Neural crest cell (in vitro differentiated cells): ENCODE measurements at regions not wholly inside any gene's neighbourhood (a gene's known extent, or its start where the extent isn't known, plus 50 kb on each side); places are given as distances from the start of the nearest gene placed in this dataset.

Source experiments
- DNase-seq: peaks from one replicate; pipeline ENCODE4 v3.0.0; 2021; ENCODE audit warnings: low read depth, mixed read lengths, low spot score
- H3K27ac Mint-ChIP-seq: one replicate; pipeline ENCODE4 v1.8.0; 2021; ENCODE audit warnings: mild to moderate bottlenecking, mixed read lengths; ENCODE audit not compliant: unreplicated experiment
- H3K27me3 Mint-ChIP-seq: 2 replicates; pipeline ENCODE4 v1.8.0; 2021; ENCODE audit warnings: low read depth, mild to moderate bottlenecking, mixed read lengths
- H3K36me3 Mint-ChIP-seq: 2 replicates; pipeline ENCODE4 v1.8.0; 2021; ENCODE audit warnings: low read depth, mild to moderate bottlenecking, mixed read lengths
- H3K4me1 Mint-ChIP-seq: 2 replicates; pipeline ENCODE4 v1.8.0; 2021; ENCODE audit warnings: mixed read lengths
- H3K4me3 Mint-ChIP-seq: one replicate; pipeline ENCODE4 v1.8.0; 2021; ENCODE audit warnings: mild to moderate bottlenecking, mixed read lengths
- H3K9me3 Mint-ChIP-seq: 2 replicates; pipeline ENCODE4 v1.8.0; 2021; ENCODE audit warnings: mixed read lengths
- TF ChIP-seq, protein P1 (sequence below): fragments of 200-600 bp; sonication (generic); conservative IDR thresholded peaks from 2 replicates; pipeline ENCODE4 v1.5.0; 2021; ENCODE audit warnings: antibody characterized with exemption, mild to moderate bottlenecking

DNA sequence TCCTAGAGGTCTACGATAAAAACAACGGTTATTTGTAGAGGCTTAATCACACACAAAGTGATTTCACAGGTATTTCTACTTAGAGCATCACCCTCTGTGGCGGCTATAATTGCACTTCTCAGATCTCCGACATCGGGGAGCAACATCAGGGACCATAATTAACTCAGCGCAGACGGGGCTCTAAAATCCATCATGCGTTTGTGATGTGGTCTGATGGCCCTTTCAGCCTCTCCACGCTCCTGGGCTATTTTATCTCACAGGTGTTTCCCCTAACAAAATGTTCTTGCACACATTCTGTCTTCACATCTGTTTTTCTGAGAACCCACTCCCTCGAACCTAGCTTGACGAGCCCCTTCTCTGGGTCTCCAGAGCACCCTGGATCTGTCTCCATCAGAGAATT, 146.3 kb upstream of the DUSP10 start:
- no peak overlapping the region for H3K4me3 Mint-ChIP-seq
- H3K36me3 Mint-ChIP-seq, result no peaks in the 10 kb centered on the region
- no peaks in the 10 kb centered on the region for H3K4me1 Mint-ChIP-seq
- TF ChIP-seq, protein P1, sequence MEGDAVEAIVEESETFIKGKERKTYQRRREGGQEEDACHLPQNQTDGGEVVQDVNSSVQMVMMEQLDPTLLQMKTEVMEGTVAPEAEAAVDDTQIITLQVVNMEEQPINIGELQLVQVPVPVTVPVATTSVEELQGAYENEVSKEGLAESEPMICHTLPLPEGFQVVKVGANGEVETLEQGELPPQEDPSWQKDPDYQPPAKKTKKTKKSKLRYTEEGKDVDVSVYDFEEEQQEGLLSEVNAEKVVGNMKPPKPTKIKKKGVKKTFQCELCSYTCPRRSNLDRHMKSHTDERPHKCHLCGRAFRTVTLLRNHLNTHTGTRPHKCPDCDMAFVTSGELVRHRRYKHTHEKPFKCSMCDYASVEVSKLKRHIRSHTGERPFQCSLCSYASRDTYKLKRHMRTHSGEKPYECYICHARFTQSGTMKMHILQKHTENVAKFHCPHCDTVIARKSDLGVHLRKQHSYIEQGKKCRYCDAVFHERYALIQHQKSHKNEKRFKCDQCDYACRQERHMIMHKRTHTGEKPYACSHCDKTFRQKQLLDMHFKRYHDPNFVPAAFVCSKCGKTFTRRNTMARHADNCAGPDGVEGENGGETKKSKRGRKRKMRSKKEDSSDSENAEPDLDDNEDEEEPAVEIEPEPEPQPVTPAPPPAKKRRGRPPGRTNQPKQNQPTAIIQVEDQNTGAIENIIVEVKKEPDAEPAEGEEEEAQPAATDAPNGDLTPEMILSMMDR, result no peak
- DNase-seq, result no peak
- no peaks in the 10 kb centered on the region for H3K9me3 Mint-ChIP-seq
- H3K27me3 Mint-ChIP-seq, result no peaks in the 10 kb centered on the region
- no peak overlapping the region for H3K27ac Mint-ChIP-seq

DNA sequence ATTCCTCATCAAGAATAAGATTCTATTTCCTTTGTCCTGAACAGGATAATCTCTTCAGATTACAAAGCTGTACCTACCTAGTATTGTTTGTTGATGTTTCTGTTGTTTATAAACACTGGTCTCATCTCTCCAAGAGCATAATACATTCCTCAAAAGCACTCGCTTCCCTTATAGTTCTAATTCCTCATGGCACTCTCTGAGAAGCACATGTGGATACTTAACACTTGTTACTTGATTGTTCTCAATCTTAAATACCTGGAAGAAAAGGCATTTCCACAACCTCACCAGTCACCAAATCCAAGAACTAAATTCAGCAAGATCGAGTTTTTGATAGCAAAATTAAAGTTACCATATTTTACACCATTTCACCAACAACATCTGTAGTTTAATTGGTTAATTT, 145.9 kb upstream of the DUSP10 start:
- TF ChIP-seq, protein P1, result no peak
- DNase-seq, result no peak
- no peaks in the 10 kb centered on the region for H3K27me3 Mint-ChIP-seq
- H3K4me1 Mint-ChIP-seq, result no peaks in the 10 kb centered on the region
- no peaks in the 10 kb centered on the region for H3K9me3 Mint-ChIP-seq
- no peak overlapping the region for H3K27ac Mint-ChIP-seq
- no peaks in the 10 kb centered on the region for H3K36me3 Mint-ChIP-seq
- H3K4me3 Mint-ChIP-seq, result no peak overlapping the region

DNA sequence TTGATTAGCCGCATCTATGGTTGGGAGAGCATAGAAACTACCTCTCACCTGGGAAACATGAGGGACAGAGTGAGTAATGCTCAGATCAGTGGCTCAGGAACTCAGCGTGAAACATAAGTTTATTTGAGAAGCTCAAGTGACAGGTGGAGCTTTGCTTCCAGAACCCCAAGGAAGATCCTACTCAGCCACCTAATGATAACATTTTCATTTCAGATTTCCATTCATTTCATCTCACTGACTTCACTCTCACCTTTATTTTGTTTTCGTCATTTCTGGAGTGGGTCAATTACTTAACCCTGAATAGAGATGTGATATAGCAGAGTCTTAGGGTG, 145.5 kb upstream of the DUSP10 start:
- DNase-seq, result no peak
- Mint-ChIP-seq H3K4me1 (no peaks in the 10 kb centered on the region), H3K27ac (no peak overlapping the region), H3K9me3 (no peaks in the 10 kb centered on the region), H3K27me3 (no peaks in the 10 kb centered on the region), H3K4me3 (no peak overlapping the region), H3K36me3 (no peaks in the 10 kb centered on the region)
- TF ChIP-seq, protein P1, result no peak

DNA sequence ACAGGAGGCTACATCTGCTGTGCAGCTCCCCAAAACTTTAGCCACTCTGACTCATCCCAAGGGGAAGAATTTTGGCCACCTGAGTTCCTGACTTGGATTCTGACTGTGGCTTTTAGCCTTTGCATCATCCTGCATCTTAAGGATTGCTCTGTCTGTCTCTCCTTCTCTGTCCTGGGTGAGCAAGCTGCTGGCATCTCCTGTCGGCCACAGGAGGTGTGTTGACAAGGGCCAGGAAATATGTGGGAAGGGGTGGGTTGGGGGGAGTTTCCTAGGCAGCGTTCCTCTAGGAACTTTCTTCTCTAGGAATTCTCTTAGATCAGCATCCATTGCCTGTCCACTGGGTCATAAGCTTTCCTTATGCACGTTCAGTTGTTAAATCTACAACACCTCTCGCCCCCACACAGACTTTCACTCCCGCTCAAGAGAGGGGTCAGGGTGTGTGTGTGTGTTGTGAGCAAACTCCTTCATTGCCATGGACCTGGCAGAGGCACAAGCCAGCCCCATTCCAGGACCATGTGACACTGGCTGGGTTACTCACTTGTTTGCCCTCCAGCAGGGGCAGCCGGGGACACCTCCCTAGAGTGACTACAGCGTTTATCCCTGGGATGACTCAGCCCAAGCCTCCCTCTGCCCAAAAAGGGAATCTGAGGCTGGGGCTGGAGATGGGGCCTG, 145.0 kb upstream of the DUSP10 start:
- Mint-ChIP-seq H3K4me1 (no peaks in the 10 kb centered on the region), H3K4me3 (no peak overlapping the region), H3K9me3 (no peaks in the 10 kb centered on the region), H3K27me3 (no peaks in the 10 kb centered on the region), H3K36me3 (no peaks in the 10 kb centered on the region), H3K27ac (no peak overlapping the region)
- TF ChIP-seq, protein P1, result no peak
- DNase-seq, result no peak

DNA sequence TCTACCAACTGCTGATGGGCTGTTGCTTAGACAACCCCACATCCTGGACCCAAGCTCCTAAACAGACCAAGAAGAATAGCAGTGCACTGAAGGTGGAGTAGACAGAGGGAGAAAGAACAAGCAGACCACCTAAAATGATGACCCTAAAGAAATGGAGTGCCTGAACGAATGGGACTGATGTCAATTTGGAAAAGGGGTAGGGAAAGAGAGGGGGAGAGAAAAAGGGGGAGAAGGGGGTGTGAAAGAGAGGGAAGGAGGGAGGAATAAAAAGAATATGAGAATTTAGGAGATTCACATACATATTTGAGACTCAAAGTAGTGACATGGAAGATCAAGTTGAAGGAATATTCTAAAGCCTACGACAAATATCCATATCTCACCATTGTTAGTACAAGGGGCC, 144.4 kb upstream of the DUSP10 start:
- Mint-ChIP-seq H3K27ac (no peak overlapping the region), H3K9me3 (no peaks in the 10 kb centered on the region), H3K4me1 (no peaks in the 10 kb centered on the region), H3K36me3 (no peaks in the 10 kb centered on the region), H3K27me3 (no peaks in the 10 kb centered on the region), H3K4me3 (no peak overlapping the region)
- TF ChIP-seq, protein P1, result no peak
- no peak for DNase-seq

DNA sequence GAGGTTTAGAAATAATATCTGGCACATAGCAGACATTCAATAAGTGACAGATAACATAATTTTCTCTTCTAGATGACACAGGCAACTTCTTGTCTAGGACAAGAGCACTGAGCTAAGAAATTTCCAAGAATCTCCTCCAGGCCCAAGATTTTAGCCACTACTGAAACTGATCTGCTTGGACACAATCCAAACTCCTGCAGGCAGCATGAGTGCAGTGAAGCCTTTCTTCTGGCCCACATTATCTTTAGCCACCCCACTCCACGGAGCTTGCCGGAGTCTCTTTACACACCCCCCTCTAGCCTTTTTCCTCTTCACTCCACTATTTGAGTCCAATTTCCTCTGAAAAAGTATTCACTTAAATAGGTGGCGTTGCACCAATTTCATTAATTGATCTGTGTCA, 142.9 kb upstream of the DUSP10 start:
- TF ChIP-seq, protein P1, result no peak
- no peak for DNase-seq
- no peak overlapping the region for H3K4me3 Mint-ChIP-seq
- H3K4me1 Mint-ChIP-seq, result no peaks in the 10 kb centered on the region
- no peaks in the 10 kb centered on the region for H3K27me3 Mint-ChIP-seq
- H3K36me3 Mint-ChIP-seq, result no peaks in the 10 kb centered on the region
- H3K9me3 Mint-ChIP-seq, result no peaks in the 10 kb centered on the region
- no peak overlapping the region for H3K27ac Mint-ChIP-seq
